ENCODE measurements at regions not wholly inside any gene's neighbourhood (a gene's known extent, or its start where the extent isn't known, plus 50 kb on each side); places are given as distances from the start of the nearest gene placed in this dataset.
A peak's percentile ranks its signal among the peaks of the same experiment; 100 is the strongest.

GRCh38 chr4:43763029-43763610 lies 685.5 kb downstream of the KCTD8 start:
- no peak for TF ChIP-seq CTCF (IDR thresholded peaks at IDR 0.05; ENCODE audit: insufficient read depth, low read length)
- H3K4me3 ChIP-seq (ENCODE audit: low read depth, low read length), result no peak overlapping the region
- DNase-seq (ENCODE audit: low read depth), result no peak

GRCh38 chr4:43765514-43765913 lies 683.1 kb downstream of the KCTD8 start:
- TF ChIP-seq CTCF (IDR thresholded peaks at IDR 0.05; ENCODE audit: insufficient read depth, low read length), result no peak
- DNase-seq (ENCODE audit: low read depth), result no peak

GRCh38 chr4:43766648-43767047 lies 682.0 kb downstream of the KCTD8 start:
- TF ChIP-seq CTCF (IDR thresholded peaks at IDR 0.05; ENCODE audit: insufficient read depth, low read length), result no peak
- DNase-seq (ENCODE audit: low read depth), result no peak
- H3K4me3 ChIP-seq (ENCODE audit: low read depth, low read length), result no peak overlapping the region

More at GRCh38 chr4:43765514-43765913, 683.1 kb downstream of the KCTD8 start:
- H3K4me3 ChIP-seq (ENCODE audit: low read depth, low read length), result no peak overlapping the region

- DNase-seq (ENCODE audit: low read depth), result peak; percentile 2
- no peak for TF ChIP-seq CTCF (IDR thresholded peaks at IDR 0.05; ENCODE audit: insufficient read depth, low read length)
Measured at GRCh38 chr4:43776371-43776770, 672.2 kb downstream of the KCTD8 start.

GRCh38 chr4:43778187-43778915 lies 670.3 kb downstream of the KCTD8 start:
- DNase-seq (ENCODE audit: low read depth), result no peak
- no peak for TF ChIP-seq CTCF (IDR thresholded peaks at IDR 0.05; ENCODE audit: insufficient read depth, low read length)
- no peak overlapping the region for H3K4me3 ChIP-seq (ENCODE audit: low read depth, low read length)

More at GRCh38 chr4:43776371-43776770, 672.2 kb downstream of the KCTD8 start:
- H3K4me3 ChIP-seq (ENCODE audit: low read depth, low read length), result no peak overlapping the region

GRCh38 chr4:43781125-43781524 lies 667.5 kb downstream of the KCTD8 start:
- TF ChIP-seq CTCF (IDR thresholded peaks at IDR 0.05; ENCODE audit: insufficient read depth, low read length), result no peak
- no peak overlapping the region for H3K4me3 ChIP-seq (ENCODE audit: low read depth, low read length)
- DNase-seq (ENCODE audit: low read depth), result no peak
